ENCODE measurements at regions not wholly inside any gene's neighbourhood (a gene's known extent, or its start where the extent isn't known, plus 50 kb on each side); places are given as distances from the start of the nearest gene placed in this dataset.

DNA sequence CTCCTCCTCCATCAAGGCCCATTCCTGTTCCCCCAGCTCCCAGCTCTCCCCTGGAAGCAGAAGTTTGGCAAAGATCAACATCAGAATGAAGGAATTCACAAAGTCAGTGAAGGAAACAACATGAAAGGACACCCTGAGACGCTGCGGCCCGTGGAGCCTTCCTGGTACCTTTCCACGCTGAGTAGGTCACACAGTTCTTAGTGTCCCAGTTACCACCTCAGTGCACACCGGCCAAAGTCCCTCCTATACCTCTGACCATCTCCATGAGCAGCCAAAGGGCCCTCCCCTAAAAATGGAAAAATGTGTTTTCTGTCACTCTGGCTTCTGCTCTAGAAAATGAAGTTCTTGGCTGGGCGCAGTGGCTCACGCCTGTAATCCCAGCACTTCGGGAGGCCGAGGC is 191.6 kb upstream of the AGAP1 start:
- TF ChIP-seq POLR2A (IDR thresholded peaks at IDR 0.05) (no peak), CTCF (IDR thresholded peaks at IDR 0.05) (no peak)
